Stimulated activated naive B cell treated with anti-CD40 and anti-IgM and Interleukin-4, amounts not matched to agents 10 μg/mL and 1 μg/mL and 100 μg/mL, for 72 hours (primary cell): ENCODE measurements at regions not wholly inside any gene's neighbourhood (a gene's known extent, or its start where the extent isn't known, plus 50 kb on each side); places are given as distances from the start of the nearest gene placed in this dataset.
"Not testable (repeated sequence)": the region's sequence is repeated elsewhere in the genome, so short reads cannot be mapped to it uniquely, and the experiment has no call there.

ENCODE experiments used
- ATAC-seq, 2 donors: fragments of 150-1000 bp; cut with Tn5 transposase; replicated peaks; 2 replicates each; pipeline ENCODE4 v1.10.0; 2021; ENCODE audit warnings: moderate library complexity in 1 of 2
- DNase-seq: peaks from one replicate; pipeline ENCODE4 v3.0.0; 2021
- H3K27ac Mint-ChIP-seq: one replicate; pipeline ENCODE4 v1.8.0; 2022; ENCODE audit warnings: mild to moderate bottlenecking, mixed read lengths
- H3K27me3 Mint-ChIP-seq, 2 donors: one replicate each; pipeline ENCODE4 v1.8.0; 2022; ENCODE audit warnings: mixed read lengths in 2 of 2
- H3K36me3 Mint-ChIP-seq, 2 donors: one replicate each; pipeline ENCODE4 v1.8.0; 2022; ENCODE audit warnings: mixed read lengths in 2 of 2, mild to moderate bottlenecking in 1 of 2
- H3K4me1 Mint-ChIP-seq, 2 donors: one replicate each; pipeline ENCODE4 v1.8.0; 2022; ENCODE audit warnings: mixed read lengths in 2 of 2, mild to moderate bottlenecking in 1 of 2
- H3K4me3 Mint-ChIP-seq, 2 donors: one replicate each; pipeline ENCODE4 v1.8.0; 2022; ENCODE audit warnings: mild to moderate bottlenecking in 2 of 2, mixed read lengths in 2 of 2, moderate library complexity in 1 of 2
- H3K9me3 Mint-ChIP-seq, 2 donors: one replicate each; pipeline ENCODE4 v1.8.0; 2022; ENCODE audit warnings: mixed read lengths in 2 of 2, mild to moderate bottlenecking in 1 of 2

GRCh38 chr16:7278636-7279035, 54.0 kb upstream of the RBFOX1 start:
- Mint-ChIP-seq H3K4me3 (no peak overlapping the region), H3K9me3 (no peaks in the 10 kb centered on the region), H3K27me3 (peaks cover 0 to 4% of the 10 kb centered on the region in 2 donors), H3K36me3 (no peaks in the 10 kb centered on the region), H3K4me1 (no peaks in the 10 kb centered on the region), H3K27ac (no peak overlapping the region)
- DNase-seq (no peak), ATAC-seq (no peak)

GRCh38 chr16:7272567-7273158, 60.0 kb upstream of the RBFOX1 start:
- ATAC-seq (no peak), DNase-seq (no peak)
- H3K9me3 Mint-ChIP-seq: peaks cover 0 to 4% of the 10 kb centered on the region in 2 donors
- no peak overlapping the region for H3K27ac Mint-ChIP-seq
- H3K4me1 Mint-ChIP-seq: no peaks in the 10 kb centered on the region
- peaks cover 0 to 4% of the 10 kb centered on the region in 2 donors for H3K27me3 Mint-ChIP-seq
- no peaks in the 10 kb centered on the region for H3K36me3 Mint-ChIP-seq
- H3K4me3 Mint-ChIP-seq: no peak overlapping the region

DNA sequence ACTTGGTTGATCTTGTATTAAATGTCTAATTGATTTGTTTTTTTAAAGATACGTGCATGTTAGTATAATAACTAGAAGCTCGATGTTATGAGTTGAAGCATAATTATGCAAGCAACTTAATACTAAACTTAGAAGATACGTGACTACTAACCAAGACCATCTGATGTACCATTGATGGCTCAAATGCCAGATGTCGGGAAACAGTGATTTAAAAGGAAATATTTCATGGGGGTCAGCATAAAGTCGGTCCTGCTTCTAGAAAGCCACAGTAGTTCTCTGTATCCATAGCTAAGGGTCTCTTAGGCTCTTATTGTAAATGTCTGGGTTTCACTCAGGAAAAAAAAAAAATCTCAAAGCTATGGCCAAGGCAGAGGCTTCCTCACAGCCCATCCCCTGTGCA, 61.2 kb upstream of the RBFOX1 start:
- H3K4me3 Mint-ChIP-seq: no peak overlapping the region
- no peaks in the 10 kb centered on the region for H3K4me1 Mint-ChIP-seq
- H3K27me3 Mint-ChIP-seq: no peaks in the 10 kb centered on the region
- no peaks in the 10 kb centered on the region for H3K36me3 Mint-ChIP-seq
- no peak for DNase-seq
- no peak for ATAC-seq
- H3K27ac Mint-ChIP-seq: no peak overlapping the region
- peaks cover 2 to 4% of the 10 kb centered on the region in 2 donors for H3K9me3 Mint-ChIP-seq

GRCh38 chr16:7270823-7271222, 61.8 kb upstream of the RBFOX1 start:
- no peak for ATAC-seq
- no peak for DNase-seq
- no peak overlapping the region for H3K27ac Mint-ChIP-seq
- no peaks in the 10 kb centered on the region for H3K36me3 Mint-ChIP-seq
- H3K9me3 Mint-ChIP-seq: peaks cover 4 to 7% of the 10 kb centered on the region in 2 donors
- no peaks in the 10 kb centered on the region for H3K27me3 Mint-ChIP-seq
- H3K4me1 Mint-ChIP-seq: no peaks in the 10 kb centered on the region
- no peak overlapping the region for H3K4me3 Mint-ChIP-seq

DNA sequence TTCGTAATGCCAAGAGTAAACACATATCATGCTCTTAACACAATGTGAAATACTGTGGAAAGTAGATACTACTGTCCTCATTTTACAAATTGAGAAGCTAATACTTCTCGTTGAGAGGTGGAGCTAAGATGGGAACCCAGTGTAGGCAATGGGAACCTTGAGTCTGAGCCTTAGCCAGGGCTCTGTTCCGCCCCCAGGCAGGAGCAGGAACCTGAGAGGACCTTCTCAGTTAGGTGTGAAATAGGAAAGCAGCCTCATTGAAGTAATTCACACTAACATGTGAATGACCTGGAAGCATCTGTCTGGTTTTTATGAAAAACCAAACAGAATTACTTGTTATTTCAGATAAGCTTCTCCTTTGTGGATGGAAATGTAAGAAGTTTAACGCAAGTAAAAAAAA, 62.6 kb upstream of the RBFOX1 start:
- no peak overlapping the region for H3K4me3 Mint-ChIP-seq
- no peak for ATAC-seq
- H3K27ac Mint-ChIP-seq: no peak overlapping the region
- H3K27me3 Mint-ChIP-seq: no peaks in the 10 kb centered on the region
- peaks cover 6 to 7% of the 10 kb centered on the region in 2 donors for H3K9me3 Mint-ChIP-seq
- H3K4me1 Mint-ChIP-seq: no peaks in the 10 kb centered on the region
- no peaks in the 10 kb centered on the region for H3K36me3 Mint-ChIP-seq
- no peak for DNase-seq

DNA sequence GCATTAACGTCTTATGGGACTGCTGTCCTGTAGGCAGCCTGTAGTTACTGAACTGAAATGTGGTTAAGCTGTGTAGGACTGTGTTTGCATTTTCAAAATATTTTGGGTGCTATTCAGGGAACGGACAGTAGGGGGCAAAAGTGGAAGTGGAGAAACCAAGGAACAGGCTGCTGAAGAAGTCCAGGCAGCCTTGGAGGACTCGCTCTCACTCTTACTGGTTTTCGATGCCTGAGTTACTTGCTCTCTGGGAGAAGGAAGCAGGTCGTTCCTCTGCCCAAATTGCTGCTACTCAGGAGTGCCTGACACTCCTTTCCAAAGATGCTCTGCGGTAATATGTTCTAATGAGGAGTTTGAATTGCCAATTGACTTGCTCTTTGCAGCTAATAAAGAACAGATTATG, 64.5 kb upstream of the RBFOX1 start:
- Mint-ChIP-seq H3K27me3 (no peaks in the 10 kb centered on the region), H3K9me3 (peaks cover 6% of the 10 kb centered on the region in 2 donors), H3K4me3 (no peak overlapping the region), H3K4me1 (no peaks in the 10 kb centered on the region), H3K27ac (no peak overlapping the region), H3K36me3 (no peaks in the 10 kb centered on the region)
- ATAC-seq: peak in 1 of 2 donors; percentile 29
- peak; percentile 3 for DNase-seq

- peaks cover 0 to 4% of the 10 kb centered on the region in 2 donors for H3K9me3 Mint-ChIP-seq
- no peak overlapping the region for H3K4me3 Mint-ChIP-seq
- no peak overlapping the region for H3K27ac Mint-ChIP-seq
- no peaks in the 10 kb centered on the region for H3K36me3 Mint-ChIP-seq
- H3K27me3 Mint-ChIP-seq: no peaks in the 10 kb centered on the region
- ATAC-seq: no peak
- DNase-seq: no peak
- no peaks in the 10 kb centered on the region for H3K4me1 Mint-ChIP-seq
These were observed 75.6 kb upstream of the RBFOX1 start for GRCh38 chr16:7257016-7257415.

DNA sequence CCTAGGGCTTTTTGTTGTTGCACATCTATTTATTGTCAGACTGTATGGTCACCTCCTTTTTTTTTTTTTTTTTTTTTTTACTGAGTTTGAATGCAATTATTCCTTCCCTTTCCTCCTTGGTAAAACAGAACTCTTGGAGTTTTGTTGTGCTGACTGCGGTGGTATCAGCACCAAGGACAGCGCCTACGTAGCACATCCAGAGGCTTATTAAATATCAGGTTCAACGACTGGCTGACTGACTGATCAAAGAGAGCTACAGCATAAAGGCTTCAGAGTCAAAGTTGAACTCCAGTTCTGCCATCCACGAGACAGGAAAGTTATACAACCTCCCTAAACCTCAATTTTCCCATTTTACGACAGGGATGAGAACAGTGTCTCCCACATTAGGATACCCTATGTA, 86.1 kb upstream of the RBFOX1 start:
- Mint-ChIP-seq H3K9me3 (peaks cover 4 to 7% of the 10 kb centered on the region in 2 donors), H3K4me3 (no peak overlapping the region), H3K27me3 (no peaks in the 10 kb centered on the region), H3K4me1 (no peaks in the 10 kb centered on the region), H3K36me3 (no peaks in the 10 kb centered on the region), H3K27ac (no peak overlapping the region)
- no peak for ATAC-seq
- DNase-seq: no peak

GRCh38 chr16:7239547-7239946, 93.1 kb upstream of the RBFOX1 start:
- Mint-ChIP-seq H3K4me3 (no peak overlapping the region), H3K4me1 (no peaks in the 10 kb centered on the region), H3K27ac (no peak overlapping the region), H3K27me3 (no peaks in the 10 kb centered on the region), H3K36me3 (no peaks in the 10 kb centered on the region), H3K9me3 (peaks cover 0 to 2% of the 10 kb centered on the region in 2 donors)
- DNase-seq: no peak
- ATAC-seq: no peak

DNA sequence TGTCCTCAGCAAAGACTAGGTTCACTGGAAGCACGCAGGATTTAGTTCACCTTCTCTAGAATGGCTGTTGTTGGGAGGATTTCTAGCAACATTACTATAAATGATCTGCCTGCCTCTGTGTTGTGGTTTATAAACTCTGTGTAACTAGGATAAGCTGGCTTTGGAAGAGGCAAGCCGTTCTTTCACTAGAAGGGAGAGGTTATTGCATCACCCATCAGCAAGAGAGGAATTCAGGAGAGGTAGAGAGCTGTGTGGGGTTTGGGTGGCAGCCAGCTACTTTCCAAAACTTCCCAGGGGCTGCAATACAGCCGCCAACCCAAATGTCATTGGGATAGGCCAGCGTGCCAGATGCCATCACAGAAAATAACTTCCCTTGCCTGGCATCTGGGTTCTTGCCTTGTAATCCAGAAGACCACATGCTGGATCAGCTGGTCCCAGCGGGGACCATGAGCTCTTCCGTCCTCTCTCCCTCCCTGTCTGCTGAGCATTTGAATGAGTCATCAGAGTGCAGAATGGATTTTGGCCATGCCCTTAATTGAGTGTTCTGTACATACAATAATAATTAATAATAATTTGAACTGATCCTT, 95.7 kb upstream of the RBFOX1 start:
- H3K9me3 Mint-ChIP-seq: no peaks in the 10 kb centered on the region
- H3K27ac Mint-ChIP-seq: no peak overlapping the region

GRCh38 chr16:7233975-7234374, 98.7 kb upstream of the RBFOX1 start:
- DNase-seq (no peak), ATAC-seq (no peak)
- Mint-ChIP-seq H3K4me3 (no peak overlapping the region), H3K4me1 (no peaks in the 10 kb centered on the region), H3K27me3 (no peaks in the 10 kb centered on the region), H3K36me3 (no peaks in the 10 kb centered on the region), H3K27ac (no peak overlapping the region), H3K9me3 (peaks cover 0 to 4% of the 10 kb centered on the region in 2 donors)

More for the DNA sequence above, 95.7 kb upstream of the RBFOX1 start:
- no peaks in the 10 kb centered on the region for H3K4me1 Mint-ChIP-seq
- no peak overlapping the region for H3K4me3 Mint-ChIP-seq
- no peak for DNase-seq
- ATAC-seq: no peak
- H3K27me3 Mint-ChIP-seq: no peaks in the 10 kb centered on the region
- no peaks in the 10 kb centered on the region for H3K36me3 Mint-ChIP-seq

GRCh38 chr16:7231762-7232161, 100.9 kb upstream of the RBFOX1 start:
- H3K27ac Mint-ChIP-seq: no peak overlapping the region
- no peaks in the 10 kb centered on the region for H3K27me3 Mint-ChIP-seq
- no peak overlapping the region for H3K4me3 Mint-ChIP-seq
- no peaks in the 10 kb centered on the region for H3K4me1 Mint-ChIP-seq
- peaks cover 0 to 4% of the 10 kb centered on the region in 2 donors for H3K9me3 Mint-ChIP-seq
- H3K36me3 Mint-ChIP-seq: no peaks in the 10 kb centered on the region
- ATAC-seq: no peak
- no peak for DNase-seq

DNA sequence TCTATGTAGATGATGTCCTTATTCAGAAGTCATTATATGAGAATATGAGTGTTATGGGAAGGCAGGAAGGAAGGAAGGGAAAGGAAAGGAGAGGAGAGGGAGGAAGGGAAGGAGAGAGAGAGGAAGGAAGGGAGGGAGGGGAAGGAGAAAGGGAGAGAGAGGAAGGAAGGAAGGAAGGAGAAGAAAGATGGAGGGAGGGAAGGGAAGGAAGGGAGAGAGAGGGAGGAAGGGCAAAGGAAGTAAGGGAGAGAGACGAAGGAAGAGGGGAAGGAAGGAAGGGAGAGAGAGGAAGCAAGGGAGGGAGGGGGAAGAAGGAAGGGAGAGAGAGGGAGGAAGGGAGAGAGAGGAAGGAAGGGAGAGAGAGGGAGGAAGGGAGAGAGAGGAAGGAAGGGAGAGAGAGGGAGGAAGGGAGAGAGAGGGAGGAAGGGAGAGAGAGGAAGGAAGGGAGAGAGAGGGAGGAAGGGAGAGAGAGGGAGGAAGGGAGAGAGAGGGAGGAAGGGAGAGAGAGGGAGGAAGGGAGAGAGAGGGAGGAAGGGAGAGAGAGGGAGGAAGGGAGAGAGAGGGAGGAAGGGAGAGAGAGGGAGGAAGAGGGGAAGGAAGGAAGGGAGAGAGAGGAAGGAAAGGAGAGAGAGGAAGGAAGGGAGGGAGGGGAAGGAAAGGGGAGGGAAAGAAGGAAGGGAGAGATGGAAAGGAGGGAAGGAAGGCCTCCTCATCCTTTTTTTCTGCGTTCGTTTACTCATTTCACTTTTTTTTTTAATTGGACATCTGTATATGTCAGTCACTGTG, 103.0 kb upstream of the RBFOX1 start:
- not testable (repeated sequence) for H3K4me3 Mint-ChIP-seq, H3K9me3 Mint-ChIP-seq, ATAC-seq, H3K27me3 Mint-ChIP-seq, H3K4me1 Mint-ChIP-seq, H3K36me3 Mint-ChIP-seq, DNase-seq, H3K27ac Mint-ChIP-seq

DNA sequence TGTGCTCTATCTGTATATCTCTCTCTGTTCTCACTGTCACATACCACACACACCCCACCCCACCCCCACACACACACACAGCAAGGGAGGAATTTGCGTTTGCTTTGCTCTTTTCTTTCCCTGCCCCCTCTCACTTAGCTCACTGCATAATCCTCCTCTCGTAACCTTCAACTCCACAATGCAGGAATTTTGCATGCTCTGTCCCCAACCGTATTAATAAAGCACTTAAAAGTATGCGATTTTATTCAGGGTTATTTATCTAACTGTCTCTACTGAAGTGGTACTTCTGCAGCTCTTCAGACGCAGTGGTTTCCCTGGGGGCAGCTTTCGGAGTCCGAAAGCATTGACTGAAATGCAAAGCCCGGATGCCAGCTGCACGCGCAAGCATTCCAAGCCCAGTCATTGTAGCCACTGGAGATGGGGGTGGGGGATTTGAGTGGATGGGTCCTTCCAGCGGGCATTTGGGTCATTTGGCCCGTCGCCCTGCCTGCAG, 105.4 kb upstream of the RBFOX1 start:
- no peak overlapping the region for H3K4me3 Mint-ChIP-seq
- no peaks in the 10 kb centered on the region for H3K36me3 Mint-ChIP-seq
- ATAC-seq (no peak), DNase-seq (no peak)
- peaks cover 0 to 4% of the 10 kb centered on the region in 2 donors for H3K9me3 Mint-ChIP-seq
- H3K4me1 Mint-ChIP-seq: no peaks in the 10 kb centered on the region
- H3K27ac Mint-ChIP-seq: no peak overlapping the region
- no peaks in the 10 kb centered on the region for H3K27me3 Mint-ChIP-seq

- no peak for DNase-seq
- no peaks in the 10 kb centered on the region for H3K4me1 Mint-ChIP-seq
- H3K27me3 Mint-ChIP-seq: no peaks in the 10 kb centered on the region
- H3K36me3 Mint-ChIP-seq: no peaks in the 10 kb centered on the region
- no peak overlapping the region for H3K27ac Mint-ChIP-seq
- H3K4me3 Mint-ChIP-seq: no peak overlapping the region
- peaks cover 3 to 4% of the 10 kb centered on the region in 2 donors for H3K9me3 Mint-ChIP-seq
- no peak for ATAC-seq
These were observed 111.5 kb upstream of the RBFOX1 start for GRCh38 chr16:7221157-7221556.
